Naive thymus-derived CD8-positive, alpha-beta T cell (primary cell): ENCODE measurements at regions not wholly inside any gene's neighbourhood (a gene's known extent, or its start where the extent isn't known, plus 50 kb on each side); places are given as distances from the start of the nearest gene placed in this dataset.
A peak's percentile ranks its signal among the peaks of the same experiment; 100 is the strongest.
"Not testable (repeated sequence)": the region's sequence is repeated elsewhere in the genome, so short reads cannot be mapped to it uniquely, and the experiment has no call there.

Experiments used
- ATAC-seq, 2 donors: fragments of 150-1000 bp; cut with Tn5 transposase in 1 of 2; sonication (Bioruptor Pico), chemical (Tn5 transposase) in 1 of 2; 1 replicate in 1 of 2; 2 replicates in 1 of 2; pipeline ENCODE4 v1.10.0; 2021; ENCODE audit warnings: mild to moderate bottlenecking in 2 of 2, moderate library complexity in 2 of 2
- POLR2A ChIA-PET: fragments of 350-600 bp; sonication (Branson Sonifier 250); formaldehyde crosslinking; loops from one replicate; lab custom pipeline; 2021; ENCODE audit warnings: antibody characterized with exemption; lab: Charles Lee
- DNase-seq, 10 donors: peaks; one replicate each; pipeline versions ENCODE4 v3.0.0 to v3.0.0-alpha.2; 2020 to 2022
- H3K27ac Mint-ChIP-seq, 10 donors: one replicate each; pipeline ENCODE4 v1.8.0; 2020 to 2022; ENCODE audit warnings: mild to moderate bottlenecking in 10 of 10, mixed read lengths in 10 of 10, moderate library complexity in 4 of 10, inconsistent platforms in 1 of 10
- H3K27me3 Mint-ChIP-seq, 5 donors: one replicate each; pipeline ENCODE4 v1.8.0; 2021 to 2022; ENCODE audit warnings: mixed read lengths in 5 of 5
- H3K36me3 Mint-ChIP-seq, 3 donors: one replicate each; pipeline ENCODE4 v1.8.0; 2020 to 2022; ENCODE audit warnings: mixed read lengths in 3 of 3, mild to moderate bottlenecking in 2 of 3, inconsistent platforms in 1 of 3
- H3K4me1 Mint-ChIP-seq, 4 donors: one replicate each; pipeline ENCODE4 v1.8.0; 2021 to 2022; ENCODE audit warnings: mixed read lengths in 4 of 4
- H3K4me3 Mint-ChIP-seq, 10 donors: one replicate each; pipeline ENCODE4 v1.8.0; 2020 to 2022; ENCODE audit warnings: mild to moderate bottlenecking in 10 of 10, mixed read lengths in 10 of 10, moderate library complexity in 6 of 10, inconsistent platforms in 1 of 10
- H3K9me3 Mint-ChIP-seq, 9 donors: one replicate each; pipeline ENCODE4 v1.8.0; 2020 to 2022; ENCODE audit warnings: mixed read lengths in 9 of 9, mild to moderate bottlenecking in 3 of 9, inconsistent platforms in 1 of 9, moderate library complexity in 1 of 9

- Mint-ChIP-seq H3K9me3 (peaks cover 0 to 3% (median 0%) of the 10 kb centered on the region in 9 donors), H3K4me1 (peaks cover 8 to 21% (median 17%) of the 10 kb centered on the region in 4 donors), H3K4me3 (no peak overlapping the region), H3K27me3 (peaks cover 8 to 28% (median 20%) of the 10 kb centered on the region in 5 donors), H3K36me3 (no peaks in the 10 kb centered on the region), H3K27ac (no peak overlapping the region)
- ATAC-seq (no peak), DNase-seq (no peak)
- POLR2A ChIA-PET = no interaction called here
Observed at GRCh38 chr12:131226345-131227265, 272.9 kb downstream of the ADGRD1 start.

- H3K9me3 Mint-ChIP-seq, H3K4me3 Mint-ChIP-seq, POLR2A ChIA-PET, DNase-seq, H3K36me3 Mint-ChIP-seq, ATAC-seq: not testable (repeated sequence)
- Mint-ChIP-seq H3K27me3 (peaks cover 3 to 29% (median 19%) of the 10 kb centered on the region in 5 donors), H3K4me1 (peaks cover 5 to 16% (median 12%) of the 10 kb centered on the region in 4 donors), H3K27ac (peak overlapping the region in 1 of 10 donors; percentile 72)
Observed at GRCh38 chr12:131227641-131228040, 273.9 kb downstream of the ADGRD1 start.

- H3K9me3 Mint-ChIP-seq, H3K27ac Mint-ChIP-seq, ATAC-seq, DNase-seq, H3K36me3 Mint-ChIP-seq, H3K4me3 Mint-ChIP-seq, POLR2A ChIA-PET: not testable (repeated sequence)
- Mint-ChIP-seq H3K4me1 (peaks cover 5 to 13% (median 11%) of the 10 kb centered on the region in 4 donors), H3K27me3 (peaks cover 3 to 29% (median 15%) of the 10 kb centered on the region in 5 donors)
Observed at GRCh38 chr12:131229079-131229425, 275.3 kb downstream of the ADGRD1 start.

- no peak for ATAC-seq
- Mint-ChIP-seq H3K4me3 (no peak overlapping the region), H3K4me1 (peaks cover 5 to 13% (median 11%) of the 10 kb centered on the region in 4 donors), H3K27ac (peak overlapping the region in 1 of 10 donors; percentile 27), H3K36me3 (no peaks in the 10 kb centered on the region), H3K9me3 (peaks cover 0 to 3% (median 0%) of the 10 kb centered on the region in 9 donors), H3K27me3 (peaks cover 3 to 29% (median 18%) of the 10 kb centered on the region in 5 donors)
- DNase-seq = peak in 1 of 10 donors; percentile 58
- POLR2A ChIA-PET = no interaction called here
Observed at GRCh38 chr12:131229426-131230339, 276.0 kb downstream of the ADGRD1 start.

GRCh38 chr12:131230340-131231031 is 276.8 kb downstream of the ADGRD1 start:
- H3K9me3 Mint-ChIP-seq = peaks cover 0 to 3% (median 0%) of the 10 kb centered on the region in 9 donors
- no peaks in the 10 kb centered on the region for H3K36me3 Mint-ChIP-seq
- H3K27ac Mint-ChIP-seq = no peak overlapping the region
- no peak overlapping the region for H3K4me3 Mint-ChIP-seq
- POLR2A ChIA-PET = no interaction called here
- peaks cover 5 to 13% (median 11%) of the 10 kb centered on the region in 4 donors for H3K4me1 Mint-ChIP-seq
- peaks cover 3 to 29% (median 18%) of the 10 kb centered on the region in 5 donors for H3K27me3 Mint-ChIP-seq
- DNase-seq (no peak), ATAC-seq (no peak)

GRCh38 chr12:131231032-131231980 is 277.6 kb downstream of the ADGRD1 start:
- Mint-ChIP-seq H3K4me3 (no peak overlapping the region), H3K4me1 (peaks cover 5 to 13% (median 11%) of the 10 kb centered on the region in 4 donors), H3K27me3 (peaks cover 3 to 30% (median 20%) of the 10 kb centered on the region in 5 donors), H3K9me3 (peaks cover 0 to 3% (median 0%) of the 10 kb centered on the region in 9 donors), H3K36me3 (no peaks in the 10 kb centered on the region), H3K27ac (no peak overlapping the region)
- ATAC-seq (no peak), DNase-seq (no peak)
- POLR2A ChIA-PET = no interaction called here

- Mint-ChIP-seq H3K4me1 (peaks cover 5 to 13% (median 11%) of the 10 kb centered on the region in 4 donors), H3K27me3 (peaks cover 3 to 30% (median 20%) of the 10 kb centered on the region in 5 donors), H3K9me3 (peaks cover 0 to 3% (median 0%) of the 10 kb centered on the region in 9 donors), H3K27ac (no peak overlapping the region), H3K36me3 (no peaks in the 10 kb centered on the region), H3K4me3 (no peak overlapping the region)
- ATAC-seq (no peak), DNase-seq (no peak)
- POLR2A ChIA-PET = no interaction called here
Observed at GRCh38 chr12:131232036-131232435, 278.3 kb downstream of the ADGRD1 start.

- H3K9me3 Mint-ChIP-seq, H3K27ac Mint-ChIP-seq, POLR2A ChIA-PET, ATAC-seq, H3K4me3 Mint-ChIP-seq, DNase-seq, H3K36me3 Mint-ChIP-seq: not testable (repeated sequence)
- Mint-ChIP-seq H3K27me3 (peaks cover 1 to 29% (median 20%) of the 10 kb centered on the region in 5 donors), H3K4me1 (peaks cover 5 to 13% (median 11%) of the 10 kb centered on the region in 4 donors)
Observed at GRCh38 chr12:131232872-131233271, 279.2 kb downstream of the ADGRD1 start.

GRCh38 chr12:131233850-131234789 is 280.4 kb downstream of the ADGRD1 start:
- H3K27ac Mint-ChIP-seq, H3K36me3 Mint-ChIP-seq, H3K9me3 Mint-ChIP-seq, POLR2A ChIA-PET, DNase-seq, ATAC-seq, H3K4me3 Mint-ChIP-seq: not testable (repeated sequence)
- H3K27me3 Mint-ChIP-seq = peaks cover 0 to 29% (median 13%) of the 10 kb centered on the region in 5 donors
- peaks cover 5 to 12% (median 10%) of the 10 kb centered on the region in 4 donors for H3K4me1 Mint-ChIP-seq

GRCh38 chr12:131234841-131235271 is 281.1 kb downstream of the ADGRD1 start:
- H3K4me3 Mint-ChIP-seq, POLR2A ChIA-PET, H3K4me1 Mint-ChIP-seq, H3K27ac Mint-ChIP-seq, H3K36me3 Mint-ChIP-seq, ATAC-seq, DNase-seq, H3K9me3 Mint-ChIP-seq: not testable (repeated sequence)
- H3K27me3 Mint-ChIP-seq = peaks cover 0 to 24% (median 13%) of the 10 kb centered on the region in 5 donors
